GM18867 (cell line): ENCODE measurements at regions not wholly inside any gene's neighbourhood (a gene's known extent, or its start where the extent isn't known, plus 50 kb on each side); places are given as distances from the start of the nearest gene placed in this dataset.
A peak's percentile ranks its signal among the peaks of the same experiment; 100 is the strongest.
"Not testable (repeated sequence)": the region's sequence is repeated elsewhere in the genome, so short reads cannot be mapped to it uniquely, and the experiment has no call there.

Experiments
- ATAC-seq: cut with Tn5 transposase; IDR thresholded peaks from one replicate; pipeline ENCODE4 v1.9.1; 2021; ENCODE audit warnings: mild to moderate bottlenecking, moderate library complexity; ENCODE audit not compliant: unreplicated experiment

DNA sequence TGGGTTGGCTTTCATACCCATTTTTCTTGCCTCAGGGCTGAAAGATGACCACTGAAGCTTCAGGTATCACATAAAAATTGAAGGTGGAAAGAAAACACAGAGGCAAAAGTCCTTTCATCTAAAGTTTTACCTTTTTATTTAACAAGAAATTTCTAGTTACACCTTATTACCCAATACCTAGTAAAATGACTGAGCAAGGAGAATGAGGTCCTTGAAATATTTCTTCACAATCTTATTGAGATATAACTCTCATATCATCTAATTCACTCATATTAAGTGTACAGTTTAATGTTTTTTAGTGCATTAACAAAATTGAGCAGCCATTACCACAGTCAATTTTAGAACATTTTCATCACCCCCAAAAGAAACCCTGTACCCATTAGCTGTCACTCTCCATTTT lies 112.9 kb upstream of the ADTRP start:
- no peak for ATAC-seq

DNA sequence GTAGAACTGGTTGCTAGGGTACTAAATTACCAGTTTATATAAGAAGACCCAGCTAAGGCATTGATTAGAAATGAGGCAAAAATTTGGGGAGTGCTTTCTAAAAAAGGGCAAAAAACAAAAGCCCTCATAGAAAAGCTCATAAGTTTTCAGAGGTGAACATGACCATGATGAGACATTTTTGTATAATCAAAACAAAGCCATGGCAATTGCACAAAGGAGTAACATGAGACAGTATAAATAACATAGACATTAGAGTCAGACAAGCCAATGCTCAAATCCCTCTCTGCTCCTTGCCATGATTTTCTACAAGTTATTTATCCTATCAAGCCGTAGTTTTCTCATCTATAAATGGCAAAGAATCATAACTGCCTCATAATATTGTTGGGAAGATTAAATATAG lies 112.2 kb upstream of the ADTRP start:
- no peak for ATAC-seq

DNA sequence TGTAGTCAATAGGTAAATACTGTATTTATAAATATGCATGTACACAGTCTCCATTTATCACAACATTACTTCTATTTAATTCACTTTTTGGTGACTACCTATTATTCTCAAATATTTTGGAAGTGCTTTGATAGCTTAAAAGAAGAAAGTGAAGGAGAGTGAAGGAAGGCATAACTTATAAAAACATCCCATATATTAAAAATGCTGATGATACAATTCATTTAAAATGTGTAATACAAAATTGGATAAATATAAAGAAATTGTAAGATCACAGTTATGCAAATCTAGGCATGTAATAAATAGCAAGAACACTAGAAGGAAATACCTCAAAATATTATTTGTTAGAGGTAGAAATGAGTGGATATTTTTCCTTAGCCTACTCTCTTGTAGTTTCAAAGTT lies 111.6 kb upstream of the ADTRP start:
- ATAC-seq = no peak

DNA sequence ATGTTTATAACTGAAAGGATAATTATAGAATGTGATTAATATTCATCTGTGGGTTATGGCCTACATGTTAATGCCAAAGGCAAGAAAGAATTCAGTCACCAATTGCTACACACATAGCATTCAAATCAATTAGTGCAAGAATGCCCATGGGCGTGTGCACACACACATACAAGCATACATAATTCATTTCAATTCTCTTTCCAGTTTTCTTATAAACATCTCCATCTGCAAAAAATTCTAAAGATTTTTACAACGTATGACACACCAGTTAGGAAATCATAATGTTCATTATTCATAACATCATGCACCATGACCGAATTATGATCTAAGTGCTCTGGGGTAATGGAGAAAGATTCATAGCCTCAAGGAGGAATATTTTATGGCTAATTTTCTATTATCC lies 111.0 kb upstream of the ADTRP start:
- no peak for ATAC-seq

GRCh38 chr6:11888727-11889126 lies 110.1 kb upstream of the ADTRP start:
- ATAC-seq = no peak

GRCh38 chr6:11885159-11885558 lies 106.6 kb upstream of the ADTRP start:
- ATAC-seq = no peak

DNA sequence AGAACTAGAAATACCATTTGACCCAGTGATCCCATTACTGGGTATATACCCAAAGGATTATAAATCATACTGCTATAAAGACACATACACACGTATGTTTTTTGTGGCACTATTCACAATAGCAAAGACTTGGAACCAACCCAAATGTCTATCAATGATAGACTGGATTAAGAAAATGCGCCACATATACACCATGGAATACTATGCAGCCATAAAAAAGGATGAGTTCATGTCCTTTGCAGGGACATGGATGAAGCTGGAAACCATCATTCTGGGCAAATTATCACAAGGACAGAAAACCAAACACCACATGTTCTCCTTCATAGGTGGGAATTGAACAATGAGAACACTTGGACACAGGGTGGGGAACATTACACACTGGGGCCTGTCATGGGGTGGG lies 104.9 kb upstream of the ADTRP start:
- not testable (repeated sequence) for ATAC-seq

GRCh38 chr6:11880156-11880555 lies 101.6 kb upstream of the ADTRP start:
- ATAC-seq = not testable (repeated sequence)

DNA sequence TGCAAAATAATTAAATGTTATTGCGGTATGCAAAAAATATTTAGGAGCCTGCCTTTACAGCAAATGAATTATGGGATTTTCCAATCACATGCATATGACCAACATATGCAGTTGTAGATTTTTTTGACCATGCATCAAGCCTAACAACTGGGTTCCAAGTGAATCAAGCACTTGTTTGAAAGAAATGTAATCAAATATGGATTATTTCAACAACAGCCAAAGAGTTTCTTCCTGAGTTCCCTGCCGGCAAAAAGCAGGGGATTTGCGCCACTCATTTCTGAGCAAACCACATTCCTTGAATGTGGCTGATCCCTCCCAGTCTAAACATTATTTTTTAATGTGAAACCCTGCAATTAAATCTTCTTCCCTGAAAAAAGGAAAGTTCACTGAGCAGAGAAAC lies 100.1 kb upstream of the ADTRP start:
- ATAC-seq = no peak

DNA sequence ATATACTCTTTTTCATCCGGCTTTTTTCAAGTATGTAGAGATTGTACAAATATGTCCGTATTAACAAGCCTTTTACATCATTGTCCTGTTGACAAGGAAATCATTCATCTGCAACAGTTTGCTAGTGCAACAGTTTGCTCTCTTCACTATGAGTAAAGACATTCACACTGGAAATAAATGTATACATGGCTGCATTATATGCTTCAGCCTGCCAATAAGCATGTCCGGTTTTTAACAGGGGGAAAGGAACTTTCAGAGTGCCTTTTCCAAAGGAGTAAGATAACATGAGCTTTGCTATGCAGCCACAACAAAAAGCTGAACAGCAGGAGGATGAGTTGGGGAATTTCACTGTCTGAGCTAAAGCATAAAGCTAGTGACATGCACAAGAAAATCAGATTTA lies 99.4 kb upstream of the ADTRP start:
- ATAC-seq = no peak

DNA sequence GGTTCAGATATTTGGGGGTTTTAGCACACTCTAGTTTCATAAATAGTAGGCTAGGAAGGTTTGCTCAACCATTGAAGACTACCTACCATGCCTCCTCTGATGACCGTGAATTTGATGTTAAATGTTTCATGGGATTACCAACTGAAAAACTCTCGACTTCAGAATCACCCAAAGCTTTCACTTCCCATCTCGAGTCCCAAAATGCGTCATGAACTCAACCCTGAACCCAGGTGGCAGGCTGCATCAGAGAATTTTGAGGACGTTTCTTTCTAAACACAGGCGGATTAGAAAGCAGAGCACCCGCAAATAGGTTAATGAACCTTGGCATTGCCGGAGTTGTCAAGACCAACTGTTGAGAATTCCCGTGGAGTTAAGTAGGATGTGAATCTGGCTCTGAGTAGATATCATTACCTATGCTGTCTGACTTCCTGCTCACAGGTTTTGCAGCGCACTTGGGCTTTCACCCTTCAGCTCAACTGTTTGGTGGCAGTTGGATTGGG lies 98.4 kb upstream of the ADTRP start:
- peak; percentile 71 for ATAC-seq

- ATAC-seq = no peak
These were observed 96.9 kb upstream of the ADTRP start for GRCh38 chr6:11875325-11876109.

GRCh38 chr6:11869672-11870340 lies 91.2 kb upstream of the ADTRP start:
- ATAC-seq = no peak

GRCh38 chr6:11868392-11868791 lies 89.8 kb upstream of the ADTRP start:
- no peak for ATAC-seq

DNA sequence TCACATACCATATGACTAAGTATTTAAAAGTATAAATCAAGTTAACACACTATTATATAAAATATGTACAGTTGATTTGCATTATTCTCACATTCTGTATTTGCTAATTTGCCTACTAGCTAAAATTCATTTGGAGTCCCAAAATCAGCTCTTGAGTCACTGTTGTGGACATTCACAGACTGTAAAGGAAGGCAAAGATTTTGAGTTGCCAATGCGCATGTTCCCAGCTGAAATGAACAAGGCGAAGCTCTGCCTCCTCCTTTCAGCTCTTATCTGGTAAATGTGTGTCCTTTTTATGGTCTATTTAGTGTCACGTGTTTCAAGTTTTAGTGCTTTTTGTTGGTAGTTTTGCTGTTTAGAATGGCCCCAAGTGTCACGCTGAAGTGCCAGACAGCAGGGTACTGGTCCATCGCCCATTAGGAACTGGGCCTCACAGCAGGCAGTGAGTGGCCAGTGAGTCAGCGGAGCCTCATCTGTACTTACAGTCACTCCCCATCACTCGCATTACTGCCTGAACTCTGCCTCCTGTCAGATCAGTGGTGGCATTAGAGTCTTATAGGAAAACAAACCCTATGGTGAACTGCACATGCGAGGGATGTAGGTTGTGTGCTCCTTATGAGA lies 87.2 kb upstream of the ADTRP start:
- no peak for ATAC-seq

GRCh38 chr6:11858439-11858838 lies 79.8 kb upstream of the ADTRP start:
- ATAC-seq = no peak

DNA sequence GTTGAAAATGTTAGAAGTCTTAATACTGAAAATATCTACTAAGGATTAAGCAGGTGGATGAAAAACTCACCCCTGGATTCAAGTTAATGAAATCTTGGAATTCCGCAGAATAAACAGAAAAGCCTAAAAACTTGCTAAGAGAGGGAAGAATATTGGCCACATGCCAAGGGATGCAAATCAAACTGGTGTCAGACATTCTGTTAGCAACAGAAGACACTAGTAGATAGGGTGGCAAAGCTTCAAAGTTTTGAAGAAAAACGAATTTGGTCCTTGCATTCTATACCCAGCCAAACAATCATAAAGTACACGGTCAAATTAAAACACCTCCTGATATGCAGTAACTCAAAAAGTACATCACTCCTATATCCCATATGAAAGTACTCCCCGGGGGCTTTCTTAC lies 77.1 kb upstream of the ADTRP start:
- no peak for ATAC-seq

DNA sequence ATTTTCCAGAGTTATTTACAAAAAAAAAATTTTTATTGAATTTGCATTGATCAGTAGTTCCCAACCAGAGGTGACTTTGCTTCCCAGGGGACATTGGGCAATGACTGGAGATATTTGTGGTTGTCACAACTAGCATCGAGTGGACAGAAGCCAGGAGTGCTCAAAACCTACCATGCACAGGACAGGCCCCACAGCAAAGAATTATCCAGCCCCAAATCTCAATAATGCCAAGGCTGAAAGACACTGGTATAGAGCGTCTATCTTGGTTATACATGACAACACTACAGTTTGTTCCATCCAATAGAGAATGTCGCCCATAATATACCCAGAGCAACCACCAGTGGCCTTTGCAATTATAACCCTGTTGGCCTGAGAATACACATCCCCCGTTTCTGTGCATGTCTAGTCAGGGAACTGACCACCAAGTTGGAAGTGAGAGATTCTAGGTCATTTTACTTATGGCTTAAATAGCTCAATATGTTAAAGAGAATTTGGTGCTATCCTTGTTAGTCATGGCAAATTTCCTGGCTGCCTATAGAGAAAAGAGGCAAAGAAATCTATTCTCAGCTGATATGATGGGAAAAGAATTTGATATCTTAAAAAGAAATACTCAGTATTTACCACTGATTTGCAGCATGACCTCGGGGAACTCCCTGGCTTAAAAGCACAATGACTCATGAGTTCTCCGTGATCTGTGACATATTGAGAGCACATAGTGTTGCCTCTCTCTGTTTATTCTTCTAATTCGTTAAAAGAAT lies 76.0 kb upstream of the ADTRP start:
- ATAC-seq = no peak

- no peak for ATAC-seq
These were observed 75.2 kb upstream of the ADTRP start for GRCh38 chr6:11853678-11854407.

DNA sequence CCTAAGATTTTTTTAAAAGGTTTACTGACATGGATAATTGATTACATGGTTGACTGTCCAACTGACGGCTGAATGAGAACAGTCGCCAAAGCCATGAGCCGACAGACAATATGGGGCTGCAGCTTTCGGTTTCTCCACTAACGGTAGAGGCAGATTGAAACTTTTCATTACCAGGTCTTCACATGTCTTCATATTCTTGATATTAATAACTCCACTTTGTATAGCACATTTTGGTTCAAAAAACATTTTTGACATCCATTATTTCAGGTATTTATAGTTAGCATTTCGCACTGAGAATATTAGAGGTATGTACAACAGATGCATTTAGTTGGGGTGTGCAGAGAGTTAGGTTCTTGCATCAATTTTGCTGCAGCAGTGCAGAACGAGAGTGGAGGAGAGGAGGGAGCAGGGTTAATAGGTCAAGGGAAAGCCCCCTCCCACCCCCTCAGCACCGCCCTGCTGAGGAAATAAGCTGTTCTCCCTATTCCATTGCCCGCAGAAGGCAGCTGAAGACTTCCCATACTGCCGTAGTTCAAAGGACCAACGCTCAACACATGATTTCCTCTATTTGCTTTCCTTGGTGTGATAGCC lies 73.6 kb upstream of the ADTRP start:
- ATAC-seq = peak; percentile 79
